ENCODE measurements at regions not wholly inside any gene's neighbourhood (a gene's known extent, or its start where the extent isn't known, plus 50 kb on each side); places are given as distances from the start of the nearest gene placed in this dataset.

- TF ChIP-seq CTCF (IDR thresholded peaks at IDR 0.05; ENCODE audit: low read depth, low read length) (no peak), EZH2phosphoT487 (IDR thresholded peaks at IDR 0.05; ENCODE audit: low read depth) (no peak)
These were observed 107.6 kb upstream of the ARHGEF3 start for GRCh38 chr3:56909349-56909748.
